NCI-H1105 treated with DMSO at 0.1 percent for 48 hours (cell line): ENCODE measurements at regions not wholly inside any gene's neighbourhood (a gene's known extent, or its start where the extent isn't known, plus 50 kb on each side); places are given as distances from the start of the nearest gene placed in this dataset.
"Not testable (repeated sequence)": the region's sequence is repeated elsewhere in the genome, so short reads cannot be mapped to it uniquely, and the experiment has no call there.

ENCODE experiments used
- DNase-seq: peaks from one replicate; lab custom pipeline; 2025; lab: John Stamatoyannopoulos, UW

GRCh38 chr17:27065588-27065987 is 228.3 kb upstream of the WSB1 start:
- no peak for DNase-seq

- no peak for DNase-seq
These were observed 227.6 kb upstream of the WSB1 start for GRCh38 chr17:27066315-27066714.

GRCh38 chr17:27069842-27070508 is 223.9 kb upstream of the WSB1 start:
- no peak for DNase-seq

DNA sequence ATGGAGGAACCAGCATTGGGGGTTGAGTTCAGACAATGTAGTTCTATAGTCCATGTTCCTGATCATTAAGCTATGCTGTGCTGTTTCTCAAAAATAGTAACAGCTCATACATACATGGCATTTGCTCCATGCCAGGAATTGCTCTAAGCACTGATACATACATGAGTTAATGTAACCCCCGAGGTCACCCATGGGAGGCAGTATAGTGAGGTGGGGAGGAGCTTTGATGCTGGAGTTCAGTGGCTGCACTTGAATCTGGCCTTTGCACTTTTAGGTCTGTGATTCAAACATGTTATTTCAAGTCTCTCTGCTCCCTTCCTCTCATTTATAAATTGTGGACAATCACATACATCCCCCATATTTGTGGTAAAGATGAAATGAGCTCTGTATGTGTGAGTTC is 223.1 kb upstream of the WSB1 start:
- no peak for DNase-seq

- no peak for DNase-seq
These were observed 221.0 kb upstream of the WSB1 start for GRCh38 chr17:27072885-27073284.

DNA sequence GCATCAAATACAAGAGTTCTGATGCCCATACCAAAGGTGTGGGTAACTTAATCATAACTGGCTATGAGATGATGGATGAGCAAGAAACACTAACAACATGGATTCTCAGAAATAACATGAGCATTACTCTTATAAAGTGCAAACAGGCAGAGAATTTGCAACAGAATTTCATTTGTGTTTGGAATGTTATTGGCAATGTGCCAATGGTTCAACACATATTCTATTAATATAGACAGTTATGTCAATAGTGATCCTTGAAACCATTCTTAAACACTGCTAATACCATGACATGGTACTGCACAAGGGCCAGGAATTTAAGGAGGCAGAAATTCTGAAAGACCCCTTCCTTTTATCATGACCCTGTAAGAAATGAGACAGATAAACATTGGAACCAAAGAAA is 217.1 kb upstream of the WSB1 start:
- no peak for DNase-seq

DNA sequence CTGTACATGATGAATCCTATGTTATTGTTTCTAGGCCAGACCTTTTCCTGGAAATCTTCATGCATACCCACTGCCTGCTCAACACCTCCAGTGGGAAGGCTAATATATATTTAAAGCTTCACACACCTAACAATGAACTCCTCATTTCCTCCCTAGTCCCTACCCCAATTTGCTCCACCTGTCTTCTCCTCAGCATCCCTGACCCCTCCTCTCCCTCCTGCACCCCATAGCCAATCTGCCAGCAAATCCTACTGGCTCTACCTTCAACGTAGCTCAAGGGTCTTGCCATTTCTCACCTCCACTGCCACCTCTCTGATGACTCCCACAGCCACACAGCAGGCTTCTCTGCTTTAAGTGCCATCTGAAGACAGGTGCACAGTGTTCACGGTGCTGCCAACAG is 215.6 kb upstream of the WSB1 start:
- DNase-seq, result peak; percentile 58

DNA sequence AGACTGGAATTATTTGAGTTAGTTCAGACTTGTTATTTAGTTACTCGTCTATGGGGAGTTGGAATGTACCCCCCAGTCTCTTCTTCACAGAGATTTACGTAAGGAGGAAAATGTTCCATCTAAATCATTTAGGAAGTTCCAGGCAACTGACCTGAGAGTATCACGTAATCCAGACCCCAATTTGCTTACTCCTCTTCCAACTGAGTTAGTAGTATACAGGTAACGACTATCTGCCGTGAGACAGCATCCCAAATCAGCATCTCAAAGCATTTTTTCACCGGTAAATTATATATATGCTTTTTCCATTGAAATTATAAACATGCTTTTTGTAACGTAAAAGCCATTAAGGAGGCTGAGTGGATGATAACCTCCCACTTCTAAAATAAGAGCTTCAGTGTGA is 214.3 kb upstream of the WSB1 start:
- no peak for DNase-seq

GRCh38 chr17:27081002-27081638 is 212.8 kb upstream of the WSB1 start:
- no peak for DNase-seq

DNA sequence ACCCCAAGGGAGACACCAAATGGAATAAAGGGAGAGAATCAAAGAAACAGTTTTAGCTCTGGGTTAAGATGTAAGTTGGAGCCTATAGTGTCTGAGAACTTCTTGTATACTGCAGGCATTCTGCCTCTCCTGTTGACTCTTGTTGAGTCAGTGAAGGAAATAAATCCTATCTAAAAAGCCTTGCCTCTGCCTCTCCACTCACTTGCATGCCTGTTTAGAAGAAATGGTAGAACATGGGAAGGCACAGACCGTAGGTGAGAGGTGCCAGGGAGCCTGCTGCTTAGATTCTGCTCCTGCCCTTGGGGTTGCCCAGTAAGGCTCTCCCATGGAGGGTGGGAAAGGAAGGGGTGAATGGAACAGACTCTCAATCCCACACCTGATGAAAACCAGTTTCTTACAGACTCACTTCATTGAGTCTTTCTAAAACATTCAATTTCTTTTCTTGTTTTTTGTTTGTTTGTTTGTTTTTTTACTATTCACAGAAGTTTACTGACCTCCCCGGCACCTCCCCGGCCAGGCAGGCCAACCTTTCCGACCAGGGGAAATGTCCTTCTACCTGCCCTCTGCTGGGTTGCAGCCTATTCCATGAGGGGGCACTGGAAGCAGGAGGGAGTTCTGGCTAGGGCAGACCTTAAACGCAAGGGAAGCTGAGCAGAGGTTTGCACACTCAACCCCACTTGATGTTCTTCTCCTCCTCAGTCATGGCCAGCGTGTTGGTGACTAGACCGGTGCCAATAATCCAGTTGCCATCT is 211.7 kb upstream of the WSB1 start:
- DNase-seq, result no peak

- DNase-seq, result no peak
These were observed 211.1 kb upstream of the WSB1 start for GRCh38 chr17:27082775-27083154.

- DNase-seq, result no peak
These were observed 210.3 kb upstream of the WSB1 start for GRCh38 chr17:27083408-27084185.

DNA sequence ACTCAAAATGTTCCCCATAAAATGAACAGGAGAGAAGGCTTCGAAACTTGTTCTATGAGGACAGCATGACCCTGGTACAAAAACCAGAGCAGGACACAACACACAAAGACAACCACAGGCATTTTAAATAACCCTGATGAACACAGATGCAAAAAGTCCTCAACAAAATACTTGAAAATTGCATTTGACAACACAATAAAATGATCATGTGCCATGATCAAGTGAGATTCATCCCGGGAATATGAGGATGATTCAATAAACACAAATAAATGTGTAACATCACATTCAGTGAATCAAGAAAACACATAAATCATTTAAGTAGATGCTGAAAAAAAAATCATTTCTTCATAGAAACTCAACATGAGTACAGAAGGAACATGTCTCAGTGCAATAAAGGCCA is 208.4 kb upstream of the WSB1 start:
- DNase-seq, result no peak

DNA sequence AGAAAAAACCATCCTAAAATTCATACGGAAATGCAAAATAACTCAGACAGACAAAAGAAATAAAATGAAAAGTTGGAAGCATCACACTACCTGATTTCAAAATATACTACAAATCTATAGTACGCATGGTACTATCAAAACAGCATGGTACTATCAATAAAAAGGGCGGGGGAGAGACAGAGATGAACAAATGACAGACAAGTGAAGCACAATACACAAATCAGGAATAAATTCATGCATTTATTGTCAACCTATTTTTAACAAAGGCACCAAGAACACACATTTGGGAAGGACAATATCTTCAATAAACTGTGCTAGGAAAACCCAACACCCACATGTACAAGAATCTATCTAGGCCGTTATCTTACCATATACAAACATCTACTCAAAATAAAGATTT is 207.4 kb upstream of the WSB1 start:
- no peak for DNase-seq

GRCh38 chr17:27087935-27088766 is 205.8 kb upstream of the WSB1 start:
- no peak for DNase-seq

GRCh38 chr17:27088767-27089078 is 205.2 kb upstream of the WSB1 start:
- no peak for DNase-seq

- peak; percentile 68 for DNase-seq
These were observed 204.6 kb upstream of the WSB1 start for GRCh38 chr17:27089079-27089928.

- DNase-seq, result no peak
These were observed 204.0 kb upstream of the WSB1 start for GRCh38 chr17:27089929-27090247.

- not testable (repeated sequence) for DNase-seq
These were observed 203.4 kb upstream of the WSB1 start for GRCh38 chr17:27090450-27091042.

- no peak for DNase-seq
These were observed 202.8 kb upstream of the WSB1 start for GRCh38 chr17:27091043-27091497.

- DNase-seq, result not testable (repeated sequence)
These were observed 199.7 kb upstream of the WSB1 start for GRCh38 chr17:27094179-27094578.
